Kidney epithelial cell (primary cell): ENCODE measurements at regions not wholly inside any gene's neighbourhood (a gene's known extent, or its start where the extent isn't known, plus 50 kb on each side); places are given as distances from the start of the nearest gene placed in this dataset.
A peak's percentile ranks its signal among the peaks of the same experiment; 100 is the strongest.

ENCODE experiments used
- DNase-seq: peaks from one replicate; pipeline ENCODE4 v3.0.0-alpha.2; 2010; ENCODE audit warnings: low read depth
- H3K27me3 ChIP-seq: 2 replicates; pipeline ENCODE4 v1.6.0; 2011; ENCODE audit warnings: low read length; ENCODE audit not compliant: control insufficient read depth, insufficient read depth
- H3K36me3 ChIP-seq: 2 replicates; pipeline ENCODE4 v1.5.1; 2011; ENCODE audit warnings: low read length; ENCODE audit not compliant: control insufficient read depth, insufficient read depth
- H3K4me3 ChIP-seq: 2 replicates; pipeline ENCODE4 v1.5.1; 2011; ENCODE audit warnings: low read depth, mild to moderate bottlenecking, control low read depth, low read length
- TF ChIP-seq, protein P1 (sequence below): IDR thresholded peaks from 2 replicates; pipeline ENCODE4 v1.5.1; 2011; ENCODE audit warnings: mild to moderate bottlenecking, moderate library complexity, low read length, control low read depth, inconsistent platforms; ENCODE audit not compliant: insufficient read depth, poor library complexity, severe bottlenecking

DNA sequence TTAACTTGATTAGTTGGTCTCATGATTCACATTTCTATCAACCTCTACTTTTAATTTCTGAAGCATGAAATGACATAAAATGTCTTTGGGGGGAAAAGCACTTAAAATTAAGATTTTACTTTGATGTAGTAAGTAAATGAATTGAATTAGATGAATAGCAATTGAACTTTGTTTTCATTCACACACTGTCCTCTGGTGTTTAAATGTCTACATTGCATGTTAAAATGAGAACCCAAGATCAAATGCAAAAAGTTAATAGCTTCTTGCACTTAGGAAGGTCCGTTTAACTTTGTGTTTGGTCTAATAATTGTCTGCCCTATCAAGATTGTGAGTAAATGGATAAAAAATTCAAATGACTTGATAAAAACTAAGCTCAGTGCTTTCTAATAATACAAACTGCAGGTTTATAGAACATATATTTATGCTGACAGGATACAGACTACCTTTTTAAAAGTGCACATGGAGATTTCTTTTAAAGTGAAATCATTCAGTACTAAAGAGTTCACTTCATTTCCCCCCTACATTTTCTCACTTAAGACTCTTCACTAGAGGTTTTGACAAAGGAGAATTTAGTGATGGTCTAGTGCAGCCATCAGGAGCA is 156.2 kb upstream of the NABP1 start:
- TF ChIP-seq, protein P1, sequence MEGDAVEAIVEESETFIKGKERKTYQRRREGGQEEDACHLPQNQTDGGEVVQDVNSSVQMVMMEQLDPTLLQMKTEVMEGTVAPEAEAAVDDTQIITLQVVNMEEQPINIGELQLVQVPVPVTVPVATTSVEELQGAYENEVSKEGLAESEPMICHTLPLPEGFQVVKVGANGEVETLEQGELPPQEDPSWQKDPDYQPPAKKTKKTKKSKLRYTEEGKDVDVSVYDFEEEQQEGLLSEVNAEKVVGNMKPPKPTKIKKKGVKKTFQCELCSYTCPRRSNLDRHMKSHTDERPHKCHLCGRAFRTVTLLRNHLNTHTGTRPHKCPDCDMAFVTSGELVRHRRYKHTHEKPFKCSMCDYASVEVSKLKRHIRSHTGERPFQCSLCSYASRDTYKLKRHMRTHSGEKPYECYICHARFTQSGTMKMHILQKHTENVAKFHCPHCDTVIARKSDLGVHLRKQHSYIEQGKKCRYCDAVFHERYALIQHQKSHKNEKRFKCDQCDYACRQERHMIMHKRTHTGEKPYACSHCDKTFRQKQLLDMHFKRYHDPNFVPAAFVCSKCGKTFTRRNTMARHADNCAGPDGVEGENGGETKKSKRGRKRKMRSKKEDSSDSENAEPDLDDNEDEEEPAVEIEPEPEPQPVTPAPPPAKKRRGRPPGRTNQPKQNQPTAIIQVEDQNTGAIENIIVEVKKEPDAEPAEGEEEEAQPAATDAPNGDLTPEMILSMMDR: peak; percentile 44
- no peaks in the 10 kb centered on the region for H3K27me3 ChIP-seq
- DNase-seq: no peak
- H3K36me3 ChIP-seq: no peaks in the 10 kb centered on the region
- H3K4me3 ChIP-seq: no peak overlapping the region

DNA sequence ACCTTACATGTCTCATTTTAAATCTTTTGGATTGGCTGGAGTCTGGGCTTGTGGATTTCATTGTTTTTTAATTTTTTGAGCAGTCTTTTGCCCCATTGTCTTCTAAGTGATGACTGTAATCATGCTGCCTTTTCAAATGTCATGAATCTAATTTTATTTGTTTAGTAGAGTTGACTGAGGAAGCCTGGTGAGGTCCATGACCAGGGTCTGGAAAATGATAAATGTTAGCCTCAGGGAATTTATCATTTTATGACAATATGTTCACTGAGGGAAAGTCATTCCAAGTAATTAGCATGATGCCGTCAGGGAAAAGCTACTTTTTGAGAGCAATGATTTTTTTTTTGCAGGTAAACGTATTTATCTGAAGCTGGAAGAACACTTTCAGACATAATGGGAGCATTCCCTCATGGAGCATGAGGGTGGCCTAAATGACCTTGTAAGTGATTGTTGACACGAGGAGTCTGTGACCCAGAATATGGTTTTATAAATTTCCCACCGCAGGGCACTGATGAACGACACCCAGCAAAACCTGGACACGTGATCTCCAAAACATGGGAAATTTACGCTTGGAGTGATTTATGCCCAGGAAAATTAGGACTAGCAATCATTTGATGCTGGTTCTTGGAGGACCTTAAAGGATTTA is 155.3 kb upstream of the NABP1 start:
- Histone ChIP-seq H3K27me3 (no peaks in the 10 kb centered on the region), H3K4me3 (no peak overlapping the region), H3K36me3 (no peaks in the 10 kb centered on the region)
- no peak for DNase-seq
- TF ChIP-seq, protein P1: no peak

DNA sequence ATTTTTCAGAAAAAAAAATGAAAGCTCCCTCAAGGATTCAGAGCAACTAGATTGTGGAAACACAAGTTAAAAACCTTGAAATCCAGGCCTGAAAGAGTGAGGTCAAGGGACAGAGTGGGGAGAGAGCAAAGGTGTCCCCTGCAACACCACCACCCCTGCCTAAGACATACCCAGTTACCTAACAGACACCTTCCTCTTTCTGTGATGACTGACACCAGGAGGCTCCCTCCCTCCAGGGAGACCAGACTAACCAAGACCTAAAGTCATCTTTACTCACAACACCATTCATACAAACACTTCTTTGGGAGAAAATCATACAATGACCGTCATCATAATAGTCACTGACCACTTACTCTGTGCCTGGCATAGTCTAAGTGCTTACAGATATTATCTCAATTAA is 151.8 kb upstream of the NABP1 start:
- DNase-seq: no peak
- TF ChIP-seq, protein P1: no peak
- H3K4me3 ChIP-seq: no peak overlapping the region
- H3K27me3 ChIP-seq: no peaks in the 10 kb centered on the region
- H3K36me3 ChIP-seq: no peaks in the 10 kb centered on the region

DNA sequence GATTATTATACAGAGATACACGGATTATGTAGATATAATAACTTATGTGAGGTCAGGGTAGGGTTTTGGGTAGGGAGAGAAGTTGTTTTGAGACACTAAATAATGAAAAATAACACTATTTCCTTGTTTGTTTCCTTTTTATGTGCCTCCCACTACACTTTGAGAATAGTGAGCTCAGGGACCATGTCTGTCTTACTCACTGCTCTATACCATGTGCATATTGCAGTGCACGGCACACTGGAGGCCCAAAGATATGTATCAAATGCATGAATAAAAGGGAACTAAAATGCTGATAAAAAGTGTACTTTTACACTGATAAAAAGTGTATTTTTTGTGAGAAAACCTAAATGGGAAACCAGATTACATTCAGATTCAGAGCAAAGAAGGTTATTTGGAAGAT is 151.4 kb upstream of the NABP1 start:
- no peak for DNase-seq
- TF ChIP-seq, protein P1: no peak
- no peak overlapping the region for H3K4me3 ChIP-seq
- no peaks in the 10 kb centered on the region for H3K27me3 ChIP-seq
- H3K36me3 ChIP-seq: no peaks in the 10 kb centered on the region

DNA sequence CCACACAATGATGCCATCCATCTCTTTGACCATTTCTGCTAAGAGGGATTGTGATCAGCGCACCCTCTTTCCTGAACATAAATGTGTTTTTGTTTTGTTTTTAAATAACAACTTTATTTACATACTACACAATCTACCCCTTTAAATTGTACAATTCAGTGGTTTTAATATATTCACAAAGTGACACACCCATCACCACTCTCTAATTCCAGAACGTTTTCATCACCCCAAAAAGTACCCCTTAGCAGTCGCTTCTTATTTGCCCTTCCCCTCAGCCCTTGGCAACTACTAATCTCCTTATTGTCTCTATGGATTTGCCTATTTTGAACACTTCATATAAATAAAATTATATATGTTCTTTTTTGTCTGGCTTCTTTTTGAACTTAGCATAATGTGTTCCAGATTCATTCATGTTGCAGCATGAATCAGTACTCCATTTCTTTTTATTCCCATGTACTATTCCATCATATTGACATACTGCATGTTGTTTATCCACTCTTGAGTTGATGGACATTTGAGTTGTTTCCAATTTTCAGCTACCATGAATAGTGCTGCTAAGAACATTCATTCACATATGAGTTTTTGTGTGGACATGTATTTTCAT is 150.9 kb upstream of the NABP1 start:
- no peak for DNase-seq
- H3K36me3 ChIP-seq: no peaks in the 10 kb centered on the region
- H3K27me3 ChIP-seq: no peaks in the 10 kb centered on the region
- TF ChIP-seq, protein P1: no peak
- H3K4me3 ChIP-seq: no peak overlapping the region
